ENCODE measurements at regions not wholly inside any gene's neighbourhood (a gene's known extent, or its start where the extent isn't known, plus 50 kb on each side); places are given as distances from the start of the nearest gene placed in this dataset.

DNA sequence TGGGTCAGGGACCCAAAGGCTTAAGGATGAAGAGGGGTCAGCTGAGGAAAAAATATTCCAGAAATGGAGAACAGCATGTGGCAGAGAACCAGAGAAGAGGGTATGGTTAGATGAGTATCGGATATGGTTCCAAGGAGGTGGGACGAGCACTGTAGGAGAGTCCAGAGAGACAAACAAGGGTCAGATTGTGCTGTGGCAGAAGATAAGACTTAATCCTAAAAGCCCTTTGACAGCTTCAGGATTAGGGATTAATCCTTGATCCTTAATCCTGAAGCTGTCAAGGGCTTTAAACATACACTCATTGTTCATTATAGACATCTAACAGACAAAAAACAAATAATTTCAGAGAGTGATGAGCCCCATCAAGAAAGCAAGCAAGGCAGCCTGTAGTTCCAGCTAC lies 124.0 kb downstream of the SPTSSA start:
- H3K4me3 ChIP-seq (ENCODE audit: low read depth, low read length): no peak overlapping the region
- in situ Hi-C loops (cut with HindIII; ENCODE audit: low sequenced_read_pairs): no loop called here
- DNase-seq (ENCODE audit: low read depth): no peak
- TF ChIP-seq, protein P1, sequence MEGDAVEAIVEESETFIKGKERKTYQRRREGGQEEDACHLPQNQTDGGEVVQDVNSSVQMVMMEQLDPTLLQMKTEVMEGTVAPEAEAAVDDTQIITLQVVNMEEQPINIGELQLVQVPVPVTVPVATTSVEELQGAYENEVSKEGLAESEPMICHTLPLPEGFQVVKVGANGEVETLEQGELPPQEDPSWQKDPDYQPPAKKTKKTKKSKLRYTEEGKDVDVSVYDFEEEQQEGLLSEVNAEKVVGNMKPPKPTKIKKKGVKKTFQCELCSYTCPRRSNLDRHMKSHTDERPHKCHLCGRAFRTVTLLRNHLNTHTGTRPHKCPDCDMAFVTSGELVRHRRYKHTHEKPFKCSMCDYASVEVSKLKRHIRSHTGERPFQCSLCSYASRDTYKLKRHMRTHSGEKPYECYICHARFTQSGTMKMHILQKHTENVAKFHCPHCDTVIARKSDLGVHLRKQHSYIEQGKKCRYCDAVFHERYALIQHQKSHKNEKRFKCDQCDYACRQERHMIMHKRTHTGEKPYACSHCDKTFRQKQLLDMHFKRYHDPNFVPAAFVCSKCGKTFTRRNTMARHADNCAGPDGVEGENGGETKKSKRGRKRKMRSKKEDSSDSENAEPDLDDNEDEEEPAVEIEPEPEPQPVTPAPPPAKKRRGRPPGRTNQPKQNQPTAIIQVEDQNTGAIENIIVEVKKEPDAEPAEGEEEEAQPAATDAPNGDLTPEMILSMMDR (IDR thresholded peaks at IDR 0.05; ENCODE audit: low read depth, low read length, missing control alignments): no peak

GRCh38 chr14:34336501-34336900 lies 125.5 kb downstream of the SPTSSA start:
- TF ChIP-seq, protein P1 (IDR thresholded peaks at IDR 0.05; ENCODE audit: low read depth, low read length, missing control alignments): no peak
- no peak for DNase-seq (ENCODE audit: low read depth)
- no peak overlapping the region for H3K4me3 ChIP-seq (ENCODE audit: low read depth, low read length)
- in situ Hi-C loops (cut with HindIII; ENCODE audit: low sequenced_read_pairs): no loop called here

GRCh38 chr14:34335968-34336367 lies 126.1 kb downstream of the SPTSSA start:
- H3K4me3 ChIP-seq (ENCODE audit: low read depth, low read length): no peak overlapping the region
- DNase-seq (ENCODE audit: low read depth): no peak
- in situ Hi-C loops (cut with HindIII; ENCODE audit: low sequenced_read_pairs): no loop called here
- TF ChIP-seq, protein P1 (IDR thresholded peaks at IDR 0.05; ENCODE audit: low read depth, low read length, missing control alignments): no peak

DNA sequence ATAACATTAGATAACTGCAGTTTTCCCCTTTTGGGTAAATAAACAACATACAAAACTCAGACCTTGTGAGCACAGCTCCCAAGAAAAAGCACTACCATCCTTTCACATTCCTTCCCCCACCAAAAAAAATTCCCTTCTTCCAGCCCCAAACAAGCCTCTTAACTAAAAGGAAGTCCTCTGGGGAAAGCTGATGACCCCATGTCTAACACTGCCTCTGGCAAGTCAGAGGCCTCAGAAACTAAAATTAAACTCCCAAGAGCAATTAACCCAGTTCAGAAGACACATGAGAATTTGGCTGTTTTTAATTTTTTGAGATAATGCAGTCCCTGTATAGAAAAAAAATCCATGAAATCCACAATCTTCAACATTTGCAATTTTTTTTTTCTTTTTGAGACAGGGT lies 127.7 kb downstream of the SPTSSA start:
- TF ChIP-seq, protein P1 (IDR thresholded peaks at IDR 0.05; ENCODE audit: low read depth, low read length, missing control alignments): no peak
- H3K4me3 ChIP-seq (ENCODE audit: low read depth, low read length): no peak overlapping the region
- in situ Hi-C loops (cut with HindIII; ENCODE audit: low sequenced_read_pairs): no loop called here
- no peak for DNase-seq (ENCODE audit: low read depth)

DNA sequence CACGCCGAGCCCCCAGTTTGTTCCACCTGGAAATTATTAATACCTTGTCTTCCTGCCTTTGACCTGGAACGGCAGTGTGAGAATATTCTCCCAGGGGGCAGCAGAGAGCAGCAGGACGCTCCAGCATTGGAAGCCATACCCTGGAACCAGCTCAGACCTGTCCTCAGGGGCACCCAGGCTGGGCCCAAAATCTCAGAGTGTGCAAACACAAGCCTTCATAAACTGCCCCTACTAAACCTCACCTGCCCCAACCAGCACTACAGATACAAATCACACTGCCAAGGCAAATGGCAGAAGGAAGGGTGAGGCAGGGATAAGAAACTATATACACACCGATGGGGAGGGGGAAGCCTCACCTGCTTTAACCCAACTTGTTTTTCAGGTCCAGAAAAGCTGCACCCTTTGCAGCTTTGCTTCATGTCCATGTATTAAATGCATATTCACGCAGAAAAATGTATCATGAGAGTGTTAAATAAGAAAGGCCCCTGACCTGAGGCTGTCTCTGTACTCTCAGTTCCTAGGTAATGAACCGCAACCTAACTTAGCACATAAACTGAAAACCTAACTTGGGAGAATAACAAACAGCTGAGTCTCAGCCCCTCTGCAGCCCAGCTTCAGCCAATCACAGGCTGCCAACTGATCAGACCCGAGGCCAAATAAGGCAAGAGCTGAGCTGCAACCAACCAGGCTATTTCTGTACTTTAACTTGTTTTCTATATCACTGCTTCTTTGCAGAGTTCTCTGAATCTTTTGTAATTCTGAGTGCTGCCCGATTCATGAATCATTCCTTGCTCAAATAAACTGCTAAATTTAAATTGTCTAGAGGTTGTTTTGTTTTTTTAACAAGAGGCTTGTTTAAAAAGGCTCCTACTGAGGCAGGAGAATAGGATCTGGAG lies 130.1 kb downstream of the SPTSSA start:
- in situ Hi-C loops (cut with HindIII; ENCODE audit: low sequenced_read_pairs): no loop called here
- DNase-seq (ENCODE audit: low read depth): no peak
- TF ChIP-seq, protein P1 (IDR thresholded peaks at IDR 0.05; ENCODE audit: low read depth, low read length, missing control alignments): peak; percentile 78
- no peak overlapping the region for H3K4me3 ChIP-seq (ENCODE audit: low read depth, low read length)

DNA sequence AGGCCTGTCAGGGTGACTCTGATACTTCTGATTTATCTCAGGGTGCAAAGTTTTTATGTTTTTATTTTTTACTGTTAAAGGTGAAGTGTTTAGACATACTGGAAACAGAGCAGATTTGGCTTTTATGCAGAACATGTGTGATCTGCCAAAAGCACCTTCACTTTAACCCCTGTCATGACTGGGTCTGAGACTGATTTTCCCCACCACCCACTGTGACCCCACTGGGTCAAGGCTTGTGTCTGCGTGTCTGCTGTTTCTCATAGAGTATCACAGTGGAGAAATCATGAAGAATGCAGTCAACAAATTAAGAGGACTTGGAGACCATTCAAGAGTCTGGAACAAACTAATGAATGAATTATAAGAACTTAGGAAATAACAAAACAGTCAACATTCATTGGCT lies 131.2 kb downstream of the SPTSSA start:
- TF ChIP-seq, protein P1 (IDR thresholded peaks at IDR 0.05; ENCODE audit: low read depth, low read length, missing control alignments): no peak
- H3K4me3 ChIP-seq (ENCODE audit: low read depth, low read length): no peak overlapping the region
- in situ Hi-C loops (cut with HindIII; ENCODE audit: low sequenced_read_pairs): no loop called here
- no peak for DNase-seq (ENCODE audit: low read depth)
